Body of pancreas (tissue), 4 donors: ENCODE measurements at regions not wholly inside any gene's neighbourhood (a gene's known extent, or its start where the extent isn't known, plus 50 kb on each side); places are given as distances from the start of the nearest gene placed in this dataset.

ENCODE experiments used
- ATAC-seq: fragments of 150-250 bp; one replicate; pipeline ENCODE4 v1.9.1; 2016
- DNase-seq, 4 donors: peaks; one replicate each; pipeline ENCODE4 v3.0.0-alpha.2; 2019
- H3K27ac ChIP-seq, 4 donors: fragments of 200-600 bp; sonication (generic); 1 replicate in 3 of 4; 2 replicates in 1 of 4; pipeline versions ENCODE4 v1.5.1 to v1.6.1; 2016 to 2019; ENCODE audit warnings: mild to moderate bottlenecking in 1 of 4, mixed read lengths in 1 of 4, moderate library complexity in 1 of 4
- H3K27me3 ChIP-seq, 2 donors: fragments of 200-600 bp; sonication (generic); one replicate each; pipeline ENCODE4 v1.6.0; 2016; ENCODE audit warnings: mild to moderate bottlenecking in 1 of 2
- H3K36me3 ChIP-seq, 2 donors: fragments of 200-600 bp; sonication (generic); replicated peaks in 1 of 2; 2 replicates each; pipeline ENCODE4 v1.5.1; 2016; ENCODE audit warnings: low read depth in 2 of 2; ENCODE audit not compliant: insufficient read depth in 1 of 2
- H3K4me1 ChIP-seq: fragments of 200-600 bp; sonication (generic); one replicate; pipeline ENCODE4 v1.6.0; 2016
- H3K4me3 ChIP-seq, 2 donors: fragments of 200-600 bp; sonication (generic); 1 replicate in 1 of 2; 2 replicates in 1 of 2; pipeline ENCODE4 v1.5.1; 2016 to 2019
- H3K9me3 ChIP-seq, 3 donors: fragments of 200-600 bp; sonication (generic); 1 replicate in 2 of 3; 2 replicates in 1 of 3; pipeline ENCODE4 v1.5.1; 2016
- POLR2A ChIP-seq, 3 donors: fragments of 450-650 bp; IDR thresholded peaks; one replicate each; pipeline ENCODE4 v1.6.1; 2016; ENCODE audit warnings: antibody characterized with exemption in 3 of 3, mild to moderate bottlenecking in 2 of 3
- WGBS, 2 donors: methylation state at CpG; one replicate each; pipeline ENCODE4 v1.1.5; 2017; 5-methylcytosine and 5-hydroxymethylcytosine counted together
- intact Hi-C: fragments of 100-400 bp; cut with DNase I; formaldehyde crosslinking; loops from one replicate; pipeline ENCODE4 v1.15.1; 2023
- TF ChIP-seq, protein P1 (sequence below), 7 experiments: fragments of 450-650 bp in 4 of 7; fragments of 200-600 bp in 3 of 7; sonication (generic) in 3 of 7; IDR thresholded peaks; one replicate each; pipeline ENCODE4 v1.5.1; 2016 to 2019; ENCODE audit warnings: antibody characterized with exemption in 7 of 7

- ATAC-seq (no peak), DNase-seq (no peak)
- 54 to 57% methylated on average over 4 of the region's 4 CpGs for WGBS, 2 donors
- H3K27me3 ChIP-seq: no peaks in the 10 kb centered on the region
- H3K27ac ChIP-seq: no peak overlapping the region
- TF ChIP-seq POLR2A (IDR thresholded peaks at IDR 0.05): no peak
- no peak overlapping the region for H3K4me3 ChIP-seq
- H3K36me3 ChIP-seq: no peaks in the 10 kb centered on the region
- intact Hi-C loops: no loop called here
- H3K9me3 ChIP-seq: no peaks in the 10 kb centered on the region
- no peaks in the 10 kb centered on the region for H3K4me1 ChIP-seq
Observed at GRCh38 chr9:3043369-3043768, 199.5 kb upstream of the PUM3 start.

- TF ChIP-seq, protein P1, sequence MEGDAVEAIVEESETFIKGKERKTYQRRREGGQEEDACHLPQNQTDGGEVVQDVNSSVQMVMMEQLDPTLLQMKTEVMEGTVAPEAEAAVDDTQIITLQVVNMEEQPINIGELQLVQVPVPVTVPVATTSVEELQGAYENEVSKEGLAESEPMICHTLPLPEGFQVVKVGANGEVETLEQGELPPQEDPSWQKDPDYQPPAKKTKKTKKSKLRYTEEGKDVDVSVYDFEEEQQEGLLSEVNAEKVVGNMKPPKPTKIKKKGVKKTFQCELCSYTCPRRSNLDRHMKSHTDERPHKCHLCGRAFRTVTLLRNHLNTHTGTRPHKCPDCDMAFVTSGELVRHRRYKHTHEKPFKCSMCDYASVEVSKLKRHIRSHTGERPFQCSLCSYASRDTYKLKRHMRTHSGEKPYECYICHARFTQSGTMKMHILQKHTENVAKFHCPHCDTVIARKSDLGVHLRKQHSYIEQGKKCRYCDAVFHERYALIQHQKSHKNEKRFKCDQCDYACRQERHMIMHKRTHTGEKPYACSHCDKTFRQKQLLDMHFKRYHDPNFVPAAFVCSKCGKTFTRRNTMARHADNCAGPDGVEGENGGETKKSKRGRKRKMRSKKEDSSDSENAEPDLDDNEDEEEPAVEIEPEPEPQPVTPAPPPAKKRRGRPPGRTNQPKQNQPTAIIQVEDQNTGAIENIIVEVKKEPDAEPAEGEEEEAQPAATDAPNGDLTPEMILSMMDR (IDR thresholded peaks at IDR 0.05): no peak
- TF ChIP-seq POLR2A (IDR thresholded peaks at IDR 0.05): no peak
- intact Hi-C loops: no loop called here
- 68 to 73% methylated on average over 3 of the region's 3 CpGs for WGBS, 2 donors
- Histone ChIP-seq H3K9me3 (no peaks in the 10 kb centered on the region), H3K36me3 (no peaks in the 10 kb centered on the region), H3K27ac (no peak overlapping the region), H3K27me3 (no peaks in the 10 kb centered on the region), H3K4me3 (no peak overlapping the region), H3K4me1 (no peaks in the 10 kb centered on the region)
- DNase-seq (no peak), ATAC-seq (no peak)
Observed at GRCh38 chr9:3040761-3041160, 196.9 kb upstream of the PUM3 start.

DNA sequence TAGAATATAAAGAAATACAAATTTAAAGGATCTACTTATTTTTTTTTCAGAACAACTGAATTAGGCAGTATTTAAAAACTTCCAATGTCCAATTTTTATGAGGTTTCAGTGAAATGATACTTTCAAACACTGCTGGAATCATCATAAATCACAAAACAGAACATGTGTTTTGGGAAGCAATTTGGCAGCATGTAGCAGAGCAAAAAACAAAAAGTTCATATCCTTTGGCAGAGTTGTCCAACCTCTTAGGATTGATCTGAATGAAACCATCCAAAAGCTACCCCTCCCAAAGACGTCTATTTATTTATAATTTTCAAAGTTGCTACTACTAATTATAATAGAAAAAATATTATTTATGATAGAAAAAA, 192.4 kb upstream of the PUM3 start:
- H3K36me3 ChIP-seq: no peaks in the 10 kb centered on the region
- H3K4me1 ChIP-seq: no peaks in the 10 kb centered on the region
- H3K4me3 ChIP-seq: no peak overlapping the region
- ATAC-seq: no peak
- TF ChIP-seq, protein P1 (IDR thresholded peaks at IDR 0.05): no peak
- no peak for TF ChIP-seq POLR2A (IDR thresholded peaks at IDR 0.05)
- no peaks in the 10 kb centered on the region for H3K27me3 ChIP-seq
- DNase-seq: no peak
- H3K27ac ChIP-seq: no peak overlapping the region
- H3K9me3 ChIP-seq: no peaks in the 10 kb centered on the region
- WGBS, 2 donors: 36 to 51% methylated on average over 1 of the region's 1 CpG
- intact Hi-C loops: no loop called here

DNA sequence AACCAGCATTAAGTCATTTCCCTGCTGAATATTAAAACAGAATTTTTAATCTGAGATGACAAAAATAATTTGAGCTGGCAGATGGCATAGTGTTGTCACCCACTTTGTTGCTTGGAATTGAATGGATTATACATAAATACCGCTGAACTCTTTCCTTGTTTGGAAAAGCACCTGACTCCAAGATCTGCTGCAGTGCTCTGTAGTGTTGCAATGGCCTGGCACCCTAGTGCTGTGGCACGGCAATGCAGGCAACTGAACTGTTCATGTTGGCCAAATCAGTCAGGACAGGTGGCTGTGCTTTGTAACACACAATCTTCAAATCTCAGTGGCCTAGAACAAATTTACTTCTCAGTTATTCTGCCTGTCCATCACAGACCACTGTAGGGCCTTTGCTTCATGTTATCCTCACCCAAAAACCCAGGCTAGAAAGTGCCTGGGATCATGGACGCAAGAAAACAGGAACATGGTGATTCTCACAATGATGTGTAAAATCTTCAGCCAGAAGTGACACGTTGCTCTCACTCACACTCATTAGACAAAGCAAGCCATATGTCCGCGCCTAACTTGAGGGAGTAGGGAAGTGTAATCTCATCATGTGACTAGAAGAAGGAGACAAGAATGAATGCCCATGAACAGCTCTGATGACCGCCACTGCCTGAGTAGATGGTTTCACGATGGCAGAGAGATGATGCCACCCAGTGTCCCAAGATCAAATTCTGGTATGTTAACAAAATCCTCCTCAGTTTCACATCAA, 191.9 kb upstream of the PUM3 start:
- no peaks in the 10 kb centered on the region for H3K9me3 ChIP-seq
- H3K27me3 ChIP-seq: no peaks in the 10 kb centered on the region
- WGBS, 2 donors: 72 to 81% methylated on average over 8 of the region's 8 CpGs
- no peak overlapping the region for H3K27ac ChIP-seq
- no peak for DNase-seq
- TF ChIP-seq, protein P1 (IDR thresholded peaks at IDR 0.05): no peak
- TF ChIP-seq POLR2A (IDR thresholded peaks at IDR 0.05): no peak
- H3K36me3 ChIP-seq: no peaks in the 10 kb centered on the region
- no peak overlapping the region for H3K4me3 ChIP-seq
- no peak for ATAC-seq
- intact Hi-C loops: no loop called here
- H3K4me1 ChIP-seq: no peaks in the 10 kb centered on the region

DNA sequence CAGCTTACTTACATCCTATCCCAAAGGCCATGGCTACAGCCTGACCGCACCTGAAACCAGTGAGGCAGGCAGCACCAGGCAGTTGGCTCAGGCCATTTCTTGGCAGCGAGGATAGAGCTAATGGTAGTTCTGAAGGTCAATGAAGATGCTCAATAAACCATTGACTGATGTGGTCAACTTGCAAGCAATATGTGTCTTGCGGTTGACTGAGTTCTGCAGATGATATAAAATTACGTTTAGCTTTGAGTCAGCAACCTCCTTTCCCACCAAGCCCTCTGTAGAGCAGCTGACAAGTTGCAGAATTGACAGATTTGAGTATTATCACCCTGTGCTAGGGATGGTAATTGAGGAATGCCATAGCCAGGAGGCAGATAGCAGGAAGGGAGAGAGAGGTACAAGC, 189.0 kb upstream of the PUM3 start:
- Histone ChIP-seq H3K4me3 (no peak overlapping the region), H3K4me1 (no peaks in the 10 kb centered on the region), H3K36me3 (no peaks in the 10 kb centered on the region), H3K9me3 (no peaks in the 10 kb centered on the region), H3K27ac (no peak overlapping the region), H3K27me3 (no peaks in the 10 kb centered on the region)
- TF ChIP-seq, protein P1 (IDR thresholded peaks at IDR 0.05): no peak
- TF ChIP-seq POLR2A (IDR thresholded peaks at IDR 0.05): no peak
- intact Hi-C loops: no loop called here
- WGBS, 2 donors: 79 to 84% methylated on average over 4 of the region's 4 CpGs
- DNase-seq (no peak), ATAC-seq (no peak)
